Astrocyte (in vitro differentiated cells and primary cell): ENCODE measurements at regions not wholly inside any gene's neighbourhood (a gene's known extent, or its start where the extent isn't known, plus 50 kb on each side); places are given as distances from the start of the nearest gene placed in this dataset.

ENCODE experiments used
- EZH2 ChIP-seq: IDR thresholded peaks from 2 replicates; pipeline ENCODE4 v1.6.1; 2012; ENCODE audit warnings: mild to moderate bottlenecking, low read length, inconsistent platforms; ENCODE audit not compliant: insufficient read depth
- TF ChIP-seq, protein P1 (sequence below): IDR thresholded peaks from 2 replicates; pipeline ENCODE4 v1.5.1; 2011; ENCODE audit warnings: low read depth, mild to moderate bottlenecking, inconsistent platforms, low read length, moderate library complexity; ENCODE audit not compliant: insufficient read depth

DNA sequence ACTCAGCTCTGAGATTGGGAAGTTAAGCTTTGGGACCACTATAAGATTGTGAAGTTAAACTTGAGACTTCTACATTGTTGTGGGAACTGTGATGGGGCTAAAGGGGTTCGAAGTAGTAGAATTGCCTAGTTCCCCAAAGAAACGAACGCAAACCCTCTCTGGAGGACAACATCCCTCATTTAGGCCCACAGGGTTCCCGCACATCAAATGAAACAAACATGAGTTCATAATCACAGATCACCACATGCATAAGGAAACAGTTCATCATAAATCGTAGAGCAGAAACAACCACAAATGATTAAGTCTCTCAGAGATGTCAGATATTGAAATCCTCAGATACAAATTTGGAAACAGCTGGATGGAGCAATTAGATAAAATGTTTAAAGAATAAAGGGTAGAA lies 55.9 kb upstream of the HPCAL1 start:
- TF ChIP-seq, protein P1, sequence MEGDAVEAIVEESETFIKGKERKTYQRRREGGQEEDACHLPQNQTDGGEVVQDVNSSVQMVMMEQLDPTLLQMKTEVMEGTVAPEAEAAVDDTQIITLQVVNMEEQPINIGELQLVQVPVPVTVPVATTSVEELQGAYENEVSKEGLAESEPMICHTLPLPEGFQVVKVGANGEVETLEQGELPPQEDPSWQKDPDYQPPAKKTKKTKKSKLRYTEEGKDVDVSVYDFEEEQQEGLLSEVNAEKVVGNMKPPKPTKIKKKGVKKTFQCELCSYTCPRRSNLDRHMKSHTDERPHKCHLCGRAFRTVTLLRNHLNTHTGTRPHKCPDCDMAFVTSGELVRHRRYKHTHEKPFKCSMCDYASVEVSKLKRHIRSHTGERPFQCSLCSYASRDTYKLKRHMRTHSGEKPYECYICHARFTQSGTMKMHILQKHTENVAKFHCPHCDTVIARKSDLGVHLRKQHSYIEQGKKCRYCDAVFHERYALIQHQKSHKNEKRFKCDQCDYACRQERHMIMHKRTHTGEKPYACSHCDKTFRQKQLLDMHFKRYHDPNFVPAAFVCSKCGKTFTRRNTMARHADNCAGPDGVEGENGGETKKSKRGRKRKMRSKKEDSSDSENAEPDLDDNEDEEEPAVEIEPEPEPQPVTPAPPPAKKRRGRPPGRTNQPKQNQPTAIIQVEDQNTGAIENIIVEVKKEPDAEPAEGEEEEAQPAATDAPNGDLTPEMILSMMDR: no peak
- no peak for TF ChIP-seq EZH2
